ENCODE measurements at regions not wholly inside any gene's neighbourhood (a gene's known extent, or its start where the extent isn't known, plus 50 kb on each side); places are given as distances from the start of the nearest gene placed in this dataset.

DNA sequence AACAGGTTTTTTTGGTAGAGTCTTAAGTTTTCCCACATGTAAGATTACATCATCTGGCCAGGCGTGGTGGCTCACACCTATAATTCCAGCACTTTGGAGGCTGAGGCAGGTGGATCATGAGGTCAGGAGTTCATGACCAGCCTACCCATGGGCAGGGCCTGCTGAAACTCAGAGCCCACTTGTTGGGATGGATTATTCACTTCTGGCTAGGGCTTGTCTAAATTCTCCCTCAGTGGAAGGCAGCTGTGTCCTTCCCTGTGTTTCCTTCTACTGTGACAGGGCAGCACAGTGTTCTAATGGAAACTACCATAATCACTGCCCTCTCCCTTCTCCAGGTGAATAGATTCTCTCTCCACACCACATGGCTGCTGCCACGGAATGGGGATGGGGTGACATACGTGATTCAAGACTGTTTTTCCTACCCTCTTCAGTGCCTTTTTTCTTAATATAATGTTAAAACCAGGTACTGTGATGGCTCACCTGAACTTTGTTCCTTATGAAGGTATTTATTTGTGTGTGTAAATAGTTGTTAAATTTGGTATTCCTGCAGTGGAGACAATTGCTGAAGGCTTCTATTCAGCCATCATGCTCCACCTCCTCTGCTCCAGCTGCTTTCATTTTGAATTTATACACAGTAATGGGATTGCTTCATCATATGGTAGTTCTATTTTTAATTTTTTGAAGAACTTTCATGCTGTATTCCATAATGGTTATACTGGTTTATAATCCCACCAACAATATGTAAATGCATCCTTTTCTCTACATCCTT, 287.2 kb upstream of the HS3ST1 start:
- TF ChIP-seq, protein P1, sequence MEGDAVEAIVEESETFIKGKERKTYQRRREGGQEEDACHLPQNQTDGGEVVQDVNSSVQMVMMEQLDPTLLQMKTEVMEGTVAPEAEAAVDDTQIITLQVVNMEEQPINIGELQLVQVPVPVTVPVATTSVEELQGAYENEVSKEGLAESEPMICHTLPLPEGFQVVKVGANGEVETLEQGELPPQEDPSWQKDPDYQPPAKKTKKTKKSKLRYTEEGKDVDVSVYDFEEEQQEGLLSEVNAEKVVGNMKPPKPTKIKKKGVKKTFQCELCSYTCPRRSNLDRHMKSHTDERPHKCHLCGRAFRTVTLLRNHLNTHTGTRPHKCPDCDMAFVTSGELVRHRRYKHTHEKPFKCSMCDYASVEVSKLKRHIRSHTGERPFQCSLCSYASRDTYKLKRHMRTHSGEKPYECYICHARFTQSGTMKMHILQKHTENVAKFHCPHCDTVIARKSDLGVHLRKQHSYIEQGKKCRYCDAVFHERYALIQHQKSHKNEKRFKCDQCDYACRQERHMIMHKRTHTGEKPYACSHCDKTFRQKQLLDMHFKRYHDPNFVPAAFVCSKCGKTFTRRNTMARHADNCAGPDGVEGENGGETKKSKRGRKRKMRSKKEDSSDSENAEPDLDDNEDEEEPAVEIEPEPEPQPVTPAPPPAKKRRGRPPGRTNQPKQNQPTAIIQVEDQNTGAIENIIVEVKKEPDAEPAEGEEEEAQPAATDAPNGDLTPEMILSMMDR (IDR thresholded peaks at IDR 0.05; ENCODE audit: low read depth, low read length, missing input control) = no peak
- no peak for TF ChIP-seq FOXA2 (IDR thresholded peaks at IDR 0.05)
